NCI-H146 treated with DMSO at 0.1 percent for 48 hours (cell line): ENCODE measurements at regions not wholly inside any gene's neighbourhood (a gene's known extent, or its start where the extent isn't known, plus 50 kb on each side); places are given as distances from the start of the nearest gene placed in this dataset.

Experiments used
- DNase-seq: peaks from one replicate; lab custom pipeline; 2025; ENCODE audit not compliant: unreplicated experiment; lab: John Stamatoyannopoulos, UW

GRCh38 chr11:110000850-110001249 lies 92.3 kb upstream of the ZC3H12C start:
- no peak for DNase-seq

DNA sequence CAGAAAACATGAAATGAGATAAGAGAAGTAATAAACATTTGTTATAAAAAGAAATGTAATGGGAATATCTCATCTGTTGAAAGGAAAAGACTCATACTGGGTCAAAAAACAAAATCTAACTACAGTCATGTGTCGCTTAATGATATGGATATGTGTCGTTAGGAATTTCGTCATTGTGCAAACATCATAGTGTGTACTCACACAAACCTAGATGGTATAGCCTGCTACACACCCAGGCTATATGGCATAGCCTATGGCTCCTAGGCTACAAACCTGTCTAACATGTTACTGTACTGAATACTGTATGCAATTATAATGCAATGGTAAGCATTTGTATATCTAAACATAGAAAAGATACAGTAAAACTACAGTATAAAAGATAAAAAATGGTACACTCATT lies 89.8 kb upstream of the ZC3H12C start:
- no peak for DNase-seq

- DNase-seq: no peak
Measured at GRCh38 chr11:110011595-110011994, 81.6 kb upstream of the ZC3H12C start.

DNA sequence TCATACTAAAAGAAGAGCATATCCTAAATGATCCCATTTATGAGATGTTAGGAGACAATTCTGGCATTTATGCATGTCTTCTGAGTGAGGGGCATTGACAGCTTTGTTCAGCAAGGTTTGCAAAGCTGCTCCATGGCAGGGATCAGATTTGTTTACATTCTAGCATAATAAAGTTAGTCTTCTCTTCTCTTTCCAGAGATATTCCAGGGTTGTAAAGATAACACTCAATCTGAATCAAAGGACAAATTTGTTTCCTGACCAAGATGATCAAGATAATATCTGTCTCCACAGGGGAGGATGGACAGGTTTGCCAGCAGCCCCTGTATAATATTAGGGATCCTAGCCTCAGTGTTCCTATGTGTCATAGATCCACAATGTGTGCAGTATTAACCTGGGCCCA lies 77.5 kb upstream of the ZC3H12C start:
- DNase-seq: no peak

- DNase-seq: no peak
Measured at GRCh38 chr11:110019675-110020074, 73.5 kb upstream of the ZC3H12C start.

GRCh38 chr11:110022548-110022947 lies 70.6 kb upstream of the ZC3H12C start:
- no peak for DNase-seq

DNA sequence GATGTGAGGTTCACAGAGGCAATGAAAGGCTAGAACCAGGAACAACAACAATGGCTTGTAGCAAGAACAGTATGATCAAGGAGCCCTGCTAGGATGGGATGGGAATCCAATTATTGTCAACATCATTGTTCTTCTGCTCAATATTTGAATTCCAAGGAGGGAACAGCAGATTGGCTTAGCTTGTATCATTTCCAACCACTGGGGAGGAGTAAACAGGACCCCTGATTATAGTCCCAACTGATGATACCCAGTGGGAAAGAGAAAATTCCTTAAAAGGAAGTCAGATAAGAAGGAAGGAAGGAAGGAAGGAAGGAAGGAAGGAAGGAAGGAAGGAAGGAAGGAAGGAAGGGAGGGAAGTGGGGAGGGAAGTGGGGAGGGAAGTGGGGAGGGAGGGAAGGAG lies 69.5 kb upstream of the ZC3H12C start:
- DNase-seq: no peak

GRCh38 chr11:110026858-110027626 lies 66.2 kb upstream of the ZC3H12C start:
- DNase-seq: no peak

GRCh38 chr11:110027627-110028371 lies 65.4 kb upstream of the ZC3H12C start:
- no peak for DNase-seq

DNA sequence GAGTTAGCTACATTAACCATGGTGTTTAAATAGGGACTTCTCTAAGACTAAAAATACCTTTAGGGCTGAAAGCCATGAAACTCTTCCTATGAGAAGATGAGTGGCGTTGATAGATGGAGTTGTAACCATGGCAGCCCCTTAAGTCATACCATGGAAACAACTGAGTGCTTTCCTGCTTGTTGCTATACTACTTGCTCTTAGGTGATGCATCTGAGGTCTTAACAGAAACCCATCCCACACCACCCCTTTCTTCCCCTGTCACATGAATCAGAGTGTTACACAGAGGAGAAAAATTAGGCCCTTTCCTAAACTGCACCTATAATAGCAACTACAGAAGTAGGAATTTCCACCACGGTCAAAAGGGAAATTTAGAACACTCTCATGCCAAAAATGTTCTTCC lies 64.3 kb upstream of the ZC3H12C start:
- DNase-seq: no peak

DNA sequence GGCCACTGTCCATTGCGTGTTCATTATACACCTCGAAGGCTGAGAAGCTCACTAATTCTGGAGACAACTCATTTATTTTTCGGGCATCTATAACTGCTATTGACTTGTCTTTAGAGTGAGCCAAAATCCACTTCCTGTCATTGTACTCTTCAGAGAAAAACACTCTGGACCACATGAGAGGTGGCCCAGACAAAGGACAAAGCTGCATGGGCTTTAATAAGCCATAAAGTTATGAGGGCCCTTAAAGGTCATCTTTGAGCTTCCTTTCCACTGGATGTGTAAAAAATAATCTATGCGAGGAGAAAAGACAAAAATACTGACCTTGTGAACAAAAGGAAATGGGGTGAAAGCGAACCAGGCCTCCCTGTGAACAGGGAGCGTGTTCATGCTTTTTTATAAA lies 63.5 kb upstream of the ZC3H12C start:
- no peak for DNase-seq

GRCh38 chr11:110031171-110031570 lies 62.0 kb upstream of the ZC3H12C start:
- no peak for DNase-seq

- DNase-seq: no peak
Measured at GRCh38 chr11:110032259-110032658, 60.9 kb upstream of the ZC3H12C start.

DNA sequence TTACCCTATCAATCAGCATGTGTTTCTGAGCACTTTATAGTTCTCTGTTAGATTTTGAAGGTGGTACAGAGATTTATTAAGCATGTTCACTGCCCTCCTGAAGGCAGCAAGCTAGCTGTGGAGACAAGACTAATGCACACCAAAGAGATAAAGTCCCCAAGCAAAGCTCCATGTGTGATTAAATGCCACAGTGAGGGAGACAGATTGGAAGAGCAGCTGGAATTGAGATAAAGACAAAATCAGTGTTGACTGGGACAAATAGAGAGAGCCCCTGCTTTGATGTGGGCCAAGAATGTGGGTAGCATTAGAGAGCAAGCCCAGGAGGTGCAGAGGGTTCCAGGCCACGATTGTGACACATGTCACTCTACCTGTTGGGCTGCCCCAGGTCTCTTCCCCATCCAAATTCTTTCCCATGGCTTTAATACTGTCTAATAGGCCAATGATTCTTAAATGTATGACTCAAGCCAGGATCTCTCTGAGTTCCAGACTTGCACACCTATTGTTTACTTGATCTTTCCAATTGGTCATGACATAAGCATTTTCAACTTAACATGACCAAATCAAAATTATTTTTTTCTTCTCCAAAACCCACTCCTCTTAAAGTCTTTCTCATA lies 60.1 kb upstream of the ZC3H12C start:
- DNase-seq: no peak

DNA sequence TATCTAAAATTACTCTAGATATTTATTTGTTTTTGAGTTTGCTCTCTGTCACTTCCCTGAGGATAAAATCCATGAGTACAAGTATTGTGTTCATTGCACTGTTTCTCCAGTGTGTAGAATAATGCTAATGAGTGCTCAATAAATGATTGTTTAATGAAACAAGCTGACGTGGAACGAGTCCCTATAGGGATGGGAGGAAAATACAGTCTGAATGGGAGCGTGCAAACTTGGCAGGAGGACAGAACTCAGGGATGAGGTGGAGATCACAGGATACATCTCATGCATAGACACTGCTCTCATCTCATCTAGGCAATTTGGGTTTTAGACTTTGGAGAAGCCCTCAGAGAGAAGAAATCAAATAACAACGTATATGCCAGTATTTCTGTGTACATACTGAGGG lies 58.4 kb upstream of the ZC3H12C start:
- no peak for DNase-seq

DNA sequence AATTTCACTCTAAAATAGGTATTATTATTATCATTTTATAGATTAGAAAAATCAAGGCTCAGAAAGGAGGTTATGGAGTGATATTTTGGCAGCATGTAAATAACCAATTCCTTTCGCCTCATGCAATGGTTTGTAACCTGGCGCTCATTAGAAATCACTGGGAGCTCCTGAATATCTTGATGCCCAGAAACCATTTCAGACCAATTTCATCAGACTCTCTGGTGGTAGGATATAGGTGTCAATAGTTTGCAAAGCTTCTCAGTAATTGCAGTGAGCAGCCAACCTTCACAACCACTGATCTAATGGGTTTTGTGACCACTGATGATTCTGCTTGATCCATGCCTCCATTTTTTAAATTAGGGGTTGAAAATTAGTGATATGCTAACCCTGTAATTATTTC lies 57.8 kb upstream of the ZC3H12C start:
- DNase-seq: no peak

DNA sequence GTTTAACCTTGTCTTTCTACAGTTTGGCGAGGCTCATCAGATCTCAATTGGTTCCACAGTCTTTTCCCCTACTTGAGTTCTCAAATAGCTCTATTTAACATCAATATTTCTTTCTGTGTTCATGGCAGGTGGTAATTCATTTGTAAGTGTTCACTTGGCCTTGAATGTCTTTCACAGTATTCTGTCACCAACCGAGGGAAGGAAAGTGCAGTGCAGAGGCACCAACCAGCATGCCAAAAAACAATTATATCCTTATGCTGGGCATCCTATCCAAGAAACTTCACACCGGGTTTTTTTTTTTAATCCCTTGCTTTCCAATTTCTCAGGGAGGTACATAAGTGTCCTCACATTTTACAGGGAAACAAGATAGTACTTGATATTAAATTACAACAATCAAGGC lies 55.0 kb upstream of the ZC3H12C start:
- DNase-seq: no peak
